ENCODE measurements at regions not wholly inside any gene's neighbourhood (a gene's known extent, or its start where the extent isn't known, plus 50 kb on each side); places are given as distances from the start of the nearest gene placed in this dataset.

DNA sequence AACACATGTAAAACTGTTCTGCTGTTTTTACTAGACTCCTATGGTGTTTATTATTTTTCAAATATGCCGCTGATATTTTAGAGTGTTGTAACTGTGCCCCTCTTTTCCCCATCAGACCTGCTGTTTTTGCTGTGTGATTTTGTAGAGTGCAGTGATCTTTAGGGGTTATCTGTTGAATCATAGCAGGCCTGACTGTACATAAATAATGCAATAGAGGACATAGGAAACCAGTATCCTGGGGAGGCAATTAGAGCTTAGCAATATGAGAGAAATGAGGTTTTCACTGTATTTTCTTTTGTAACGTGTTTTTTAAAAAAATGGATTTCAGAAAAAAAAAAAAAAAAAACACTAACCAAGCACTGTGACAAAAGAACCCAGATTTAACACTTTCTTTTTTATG, 662.2 kb downstream of the TOX3 start:
- Histone ChIP-seq H3K36me3 (ENCODE audit: control insufficient read depth, insufficient read depth, low read length) (no peaks in the 10 kb centered on the region), H3K9me3 (ENCODE audit: control insufficient read depth, insufficient read depth, low read length) (no peaks in the 10 kb centered on the region), H3K4me3 (ENCODE audit: low read depth, low read length) (no peak overlapping the region), H3K4me1 (ENCODE audit: control insufficient read depth, insufficient read depth, low read length) (peaks cover 1% of the 10 kb centered on the region), H3K27me3 (ENCODE audit: control insufficient read depth, insufficient read depth, low read length) (no peaks in the 10 kb centered on the region), H3K9ac (ENCODE audit: low read depth, low read length) (no peak overlapping the region)

DNA sequence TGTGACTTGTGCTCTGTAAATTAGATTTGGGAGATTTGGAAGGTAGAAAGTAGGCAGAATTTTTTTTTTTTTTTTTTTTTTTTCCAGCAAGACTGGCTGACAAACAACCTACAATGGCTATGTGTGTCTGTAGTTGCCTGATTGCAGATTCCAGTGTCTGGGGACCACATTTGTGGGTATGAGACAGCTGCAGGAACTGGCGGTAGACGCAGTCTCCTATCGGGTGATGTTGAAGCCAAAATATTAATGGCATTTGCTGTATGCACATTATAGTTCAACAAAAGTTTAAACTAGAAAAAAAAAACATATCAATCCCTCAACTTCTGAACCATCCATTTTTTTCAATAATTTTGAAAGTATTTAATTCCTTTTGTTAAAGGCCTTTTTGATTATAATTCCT, 665.2 kb downstream of the TOX3 start:
- H3K4me3 ChIP-seq (ENCODE audit: low read depth, low read length) = no peak overlapping the region
- H3K9me3 ChIP-seq (ENCODE audit: control insufficient read depth, insufficient read depth, low read length) = no peaks in the 10 kb centered on the region

DNA sequence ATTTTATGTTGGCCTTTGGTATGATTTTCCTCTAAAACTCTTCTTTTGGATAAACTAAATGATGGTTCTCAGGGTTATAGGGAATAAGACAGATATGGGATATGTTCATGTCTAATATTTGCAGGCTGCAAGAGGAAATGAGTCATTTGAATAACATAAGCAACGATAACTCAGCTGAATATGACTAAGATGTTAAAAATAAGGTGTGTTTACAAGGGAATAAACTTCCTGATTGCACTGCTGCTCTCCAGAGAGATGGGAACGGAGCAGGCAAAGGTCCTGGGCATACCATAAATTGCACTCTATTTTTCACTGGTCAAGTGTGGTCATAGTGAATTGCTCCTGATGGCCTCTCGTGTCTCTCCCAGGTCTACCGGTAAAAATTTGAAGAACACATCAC, 666.2 kb downstream of the TOX3 start:
- H3K4me1 ChIP-seq (ENCODE audit: control insufficient read depth, insufficient read depth, low read length) = peaks cover 4% of the 10 kb centered on the region
- H3K9ac ChIP-seq (ENCODE audit: low read depth, low read length) = no peak overlapping the region

More for the DNA sequence above, 665.2 kb downstream of the TOX3 start:
- H3K36me3 ChIP-seq (ENCODE audit: control insufficient read depth, insufficient read depth, low read length) = no peaks in the 10 kb centered on the region
- H3K9ac ChIP-seq (ENCODE audit: low read depth, low read length) = no peak overlapping the region
- peaks cover 4% of the 10 kb centered on the region for H3K4me1 ChIP-seq (ENCODE audit: control insufficient read depth, insufficient read depth, low read length)
- no peaks in the 10 kb centered on the region for H3K27me3 ChIP-seq (ENCODE audit: control insufficient read depth, insufficient read depth, low read length)

DNA sequence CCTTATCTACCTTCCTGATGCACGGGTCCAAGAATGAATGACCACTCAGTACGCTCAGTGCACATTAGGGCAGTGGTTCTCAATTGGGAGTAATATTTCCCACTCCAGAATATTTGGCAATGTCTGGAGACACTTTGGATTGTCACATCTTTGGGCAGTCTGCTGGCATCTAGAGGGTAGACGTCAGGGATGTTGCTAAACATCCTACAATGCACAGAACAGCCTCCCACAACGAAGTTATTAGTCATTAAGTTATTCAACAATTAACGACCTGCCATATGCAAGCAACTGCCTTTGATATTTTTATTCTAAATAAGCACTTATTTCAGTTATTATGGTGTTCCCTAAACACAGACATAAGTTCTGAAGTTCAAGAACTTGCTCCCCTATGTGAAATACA, 669.3 kb downstream of the TOX3 start:
- Histone ChIP-seq H3K9ac (ENCODE audit: low read depth, low read length) (no peak overlapping the region), H3K4me1 (ENCODE audit: control insufficient read depth, insufficient read depth, low read length) (peaks cover 4% of the 10 kb centered on the region), H3K27me3 (ENCODE audit: control insufficient read depth, insufficient read depth, low read length) (no peaks in the 10 kb centered on the region), H3K9me3 (ENCODE audit: control insufficient read depth, insufficient read depth, low read length) (no peaks in the 10 kb centered on the region), H3K36me3 (ENCODE audit: control insufficient read depth, insufficient read depth, low read length) (no peaks in the 10 kb centered on the region), H3K4me3 (ENCODE audit: low read depth, low read length) (no peak overlapping the region)

More for the DNA sequence above, 666.2 kb downstream of the TOX3 start:
- Histone ChIP-seq H3K36me3 (ENCODE audit: control insufficient read depth, insufficient read depth, low read length) (no peaks in the 10 kb centered on the region), H3K27me3 (ENCODE audit: control insufficient read depth, insufficient read depth, low read length) (no peaks in the 10 kb centered on the region), H3K4me3 (ENCODE audit: low read depth, low read length) (no peak overlapping the region), H3K9me3 (ENCODE audit: control insufficient read depth, insufficient read depth, low read length) (no peaks in the 10 kb centered on the region)

DNA sequence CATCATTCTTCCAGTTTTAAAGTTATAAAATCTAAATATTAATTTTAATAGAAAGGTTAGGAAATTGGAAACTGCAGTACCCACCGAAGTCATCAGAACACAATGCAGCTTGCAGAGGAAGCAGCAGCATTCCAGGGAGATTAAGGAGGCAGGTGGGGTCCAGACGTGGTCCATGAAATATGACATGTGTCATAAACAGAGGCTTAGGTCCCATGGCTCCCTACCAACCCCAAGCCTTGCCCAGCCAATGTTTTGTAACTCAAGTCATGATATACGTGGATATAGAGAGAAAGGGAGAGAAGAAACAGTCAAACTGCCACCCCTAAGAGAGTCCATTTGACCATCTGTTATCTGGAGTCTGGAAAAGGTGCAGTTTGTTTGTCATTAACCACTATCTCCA, 670.0 kb downstream of the TOX3 start:
- Histone ChIP-seq H3K9me3 (ENCODE audit: control insufficient read depth, insufficient read depth, low read length) (no peaks in the 10 kb centered on the region), H3K9ac (ENCODE audit: low read depth, low read length) (no peak overlapping the region), H3K4me3 (ENCODE audit: low read depth, low read length) (no peak overlapping the region), H3K36me3 (ENCODE audit: control insufficient read depth, insufficient read depth, low read length) (no peaks in the 10 kb centered on the region), H3K4me1 (ENCODE audit: control insufficient read depth, insufficient read depth, low read length) (peaks cover 4% of the 10 kb centered on the region), H3K27me3 (ENCODE audit: control insufficient read depth, insufficient read depth, low read length) (no peaks in the 10 kb centered on the region)

DNA sequence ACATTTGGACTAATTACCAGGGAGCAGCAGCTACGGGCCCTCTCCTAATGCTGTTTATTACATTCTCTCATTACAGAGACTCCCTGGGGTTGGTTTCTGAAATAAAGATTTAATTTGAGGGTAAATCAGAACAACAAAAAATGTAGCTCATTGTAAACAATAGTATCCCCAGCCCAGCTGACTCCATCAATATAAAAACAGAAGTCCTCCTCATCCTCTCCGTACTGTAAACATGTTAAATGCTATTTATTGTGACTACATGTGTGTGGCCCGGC, 670.4 kb downstream of the TOX3 start:
- H3K9ac ChIP-seq (ENCODE audit: low read depth, low read length) = no peak overlapping the region
- H3K36me3 ChIP-seq (ENCODE audit: control insufficient read depth, insufficient read depth, low read length) = no peaks in the 10 kb centered on the region
- H3K4me1 ChIP-seq (ENCODE audit: control insufficient read depth, insufficient read depth, low read length) = peaks cover 4% of the 10 kb centered on the region
- H3K27me3 ChIP-seq (ENCODE audit: control insufficient read depth, insufficient read depth, low read length) = no peaks in the 10 kb centered on the region
- no peak overlapping the region for H3K4me3 ChIP-seq (ENCODE audit: low read depth, low read length)
- no peaks in the 10 kb centered on the region for H3K9me3 ChIP-seq (ENCODE audit: control insufficient read depth, insufficient read depth, low read length)

DNA sequence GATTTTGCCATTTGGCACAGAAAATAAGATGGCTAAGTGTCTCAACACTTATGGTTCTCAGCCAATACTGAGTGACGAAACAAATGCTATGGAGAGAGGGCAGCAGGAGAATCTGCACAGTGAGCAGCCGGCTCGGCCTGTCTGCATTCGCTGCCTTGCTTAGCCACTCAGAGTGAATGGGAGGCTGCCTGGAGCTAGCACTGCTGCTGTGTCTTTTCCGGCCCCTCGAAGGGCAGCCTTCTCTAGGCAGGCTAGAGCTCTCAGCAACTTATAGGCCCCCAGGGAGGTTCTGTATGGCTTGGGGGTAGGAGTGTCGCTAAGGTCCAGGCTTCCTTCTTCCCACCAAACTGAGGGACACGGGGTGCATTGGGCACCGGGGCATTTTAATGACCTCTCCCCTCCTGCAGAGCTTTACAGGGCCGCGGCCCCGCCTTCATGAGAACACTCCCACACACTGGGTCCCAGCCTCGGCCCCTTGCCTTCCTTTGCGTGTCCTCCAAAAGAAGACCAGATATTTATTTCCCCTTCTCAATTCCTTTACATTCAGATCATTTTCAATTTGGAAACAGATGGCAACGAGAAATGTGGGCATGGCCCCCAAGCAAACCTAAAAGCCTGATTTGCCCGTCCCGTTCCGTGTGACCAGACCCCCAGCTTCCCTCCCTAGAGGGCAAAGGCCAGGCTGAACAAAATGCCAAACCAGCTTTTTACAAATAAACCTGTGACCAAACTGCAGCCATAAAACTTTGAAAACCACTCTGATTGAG, 670.9 kb downstream of the TOX3 start:
- no peaks in the 10 kb centered on the region for H3K9me3 ChIP-seq (ENCODE audit: control insufficient read depth, insufficient read depth, low read length)
- H3K9ac ChIP-seq (ENCODE audit: low read depth, low read length) = no peak overlapping the region
- no peaks in the 10 kb centered on the region for H3K36me3 ChIP-seq (ENCODE audit: control insufficient read depth, insufficient read depth, low read length)
- no peaks in the 10 kb centered on the region for H3K27me3 ChIP-seq (ENCODE audit: control insufficient read depth, insufficient read depth, low read length)
- no peak overlapping the region for H3K4me3 ChIP-seq (ENCODE audit: low read depth, low read length)
- peaks cover 4% of the 10 kb centered on the region for H3K4me1 ChIP-seq (ENCODE audit: control insufficient read depth, insufficient read depth, low read length)

DNA sequence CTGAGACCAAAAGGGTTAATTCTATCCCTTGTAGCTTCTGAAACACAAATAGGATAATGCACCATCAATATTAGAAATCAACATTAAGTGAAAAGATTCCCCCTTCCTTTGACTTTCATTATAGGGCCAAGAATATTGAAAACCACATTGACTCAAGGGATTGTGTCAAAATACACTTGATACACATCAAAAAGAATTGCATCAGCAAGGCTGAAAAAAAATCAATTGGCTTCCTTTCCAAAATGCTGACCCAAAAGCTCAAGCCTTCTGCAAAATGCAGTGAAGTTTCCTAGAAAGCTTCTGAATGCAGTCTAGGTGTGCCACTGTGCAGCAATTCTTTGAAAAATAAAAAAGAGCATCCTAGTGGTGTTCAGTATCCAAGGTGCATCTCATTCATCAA, 674.4 kb downstream of the TOX3 start:
- Histone ChIP-seq H3K4me1 (ENCODE audit: control insufficient read depth, insufficient read depth, low read length) (no peaks in the 10 kb centered on the region), H3K4me3 (ENCODE audit: low read depth, low read length) (no peak overlapping the region), H3K9me3 (ENCODE audit: control insufficient read depth, insufficient read depth, low read length) (no peaks in the 10 kb centered on the region), H3K9ac (ENCODE audit: low read depth, low read length) (no peak overlapping the region), H3K36me3 (ENCODE audit: control insufficient read depth, insufficient read depth, low read length) (no peaks in the 10 kb centered on the region), H3K27me3 (ENCODE audit: control insufficient read depth, insufficient read depth, low read length) (no peaks in the 10 kb centered on the region)

DNA sequence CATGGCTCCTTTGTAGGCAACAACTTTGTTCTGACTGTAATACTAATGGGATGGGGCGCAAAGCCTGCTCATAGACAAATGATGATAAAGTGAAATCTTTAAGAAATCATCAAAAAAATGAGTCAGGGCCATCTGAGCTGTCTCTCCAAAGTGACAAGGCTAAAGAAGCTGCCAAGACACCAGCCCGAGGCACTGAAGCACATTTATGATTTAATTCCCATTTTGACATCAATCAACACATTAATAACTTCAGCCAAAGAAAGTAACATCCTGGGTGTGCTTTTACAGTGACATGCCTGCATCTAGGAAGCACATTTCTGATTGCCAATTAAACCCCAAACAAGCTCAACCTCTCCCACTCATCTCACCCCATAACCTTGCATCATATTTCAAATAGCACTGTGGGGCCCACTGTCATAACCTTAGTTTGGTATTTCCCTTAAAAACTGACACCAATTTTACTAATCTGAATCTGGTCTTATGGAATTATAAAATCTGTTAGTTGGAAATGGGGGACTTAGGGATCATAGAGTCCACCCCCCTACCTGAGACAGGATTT, 676.6 kb downstream of the TOX3 start:
- no peak overlapping the region for H3K9ac ChIP-seq (ENCODE audit: low read depth, low read length)
- H3K27me3 ChIP-seq (ENCODE audit: control insufficient read depth, insufficient read depth, low read length) = no peaks in the 10 kb centered on the region
- no peaks in the 10 kb centered on the region for H3K4me1 ChIP-seq (ENCODE audit: control insufficient read depth, insufficient read depth, low read length)

DNA sequence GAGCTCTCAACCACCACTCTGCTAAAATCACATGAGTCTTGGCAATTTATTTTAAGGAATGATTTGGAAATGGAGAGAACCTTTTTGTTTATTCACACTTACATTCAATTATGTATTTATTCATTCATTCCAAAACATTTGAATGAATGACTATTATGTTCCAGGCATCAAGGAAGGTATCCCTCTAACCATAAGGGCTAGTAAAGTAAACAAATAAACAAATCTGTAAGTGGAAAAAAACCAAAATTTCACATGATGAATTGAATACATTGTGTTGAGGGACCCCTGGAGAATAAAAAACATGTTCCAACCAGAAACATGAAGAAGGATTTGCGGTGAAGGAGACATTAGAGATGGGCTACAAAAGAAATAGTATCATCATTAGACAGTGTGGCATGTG, 677.8 kb downstream of the TOX3 start:
- Histone ChIP-seq H3K4me3 (ENCODE audit: low read depth, low read length) (no peak overlapping the region), H3K9ac (ENCODE audit: low read depth, low read length) (no peak overlapping the region), H3K27me3 (ENCODE audit: control insufficient read depth, insufficient read depth, low read length) (no peaks in the 10 kb centered on the region), H3K36me3 (ENCODE audit: control insufficient read depth, insufficient read depth, low read length) (no peaks in the 10 kb centered on the region), H3K9me3 (ENCODE audit: control insufficient read depth, insufficient read depth, low read length) (no peaks in the 10 kb centered on the region), H3K4me1 (ENCODE audit: control insufficient read depth, insufficient read depth, low read length) (no peaks in the 10 kb centered on the region)

More for the DNA sequence above, 676.6 kb downstream of the TOX3 start:
- H3K36me3 ChIP-seq (ENCODE audit: control insufficient read depth, insufficient read depth, low read length) = no peaks in the 10 kb centered on the region
- no peak overlapping the region for H3K4me3 ChIP-seq (ENCODE audit: low read depth, low read length)
- H3K9me3 ChIP-seq (ENCODE audit: control insufficient read depth, insufficient read depth, low read length) = no peaks in the 10 kb centered on the region

DNA sequence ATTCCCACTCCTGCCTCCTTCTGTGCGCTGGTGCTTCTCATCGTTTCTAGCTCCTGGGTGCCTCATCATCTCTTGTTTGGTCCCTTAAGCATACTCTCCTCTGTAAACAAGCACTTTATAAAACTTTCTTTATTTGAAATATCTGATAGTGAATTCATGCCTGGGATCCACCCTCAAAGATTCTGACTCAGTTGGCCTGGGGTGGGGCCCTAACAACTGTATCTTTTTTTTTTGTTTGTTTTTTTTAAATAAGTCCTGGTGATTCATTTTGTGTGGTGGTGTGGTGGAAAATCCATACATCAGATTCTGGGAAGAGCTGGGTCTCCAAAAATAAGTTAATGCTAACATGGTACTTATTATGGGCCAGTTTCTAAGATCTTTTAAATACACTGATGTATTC, 678.3 kb downstream of the TOX3 start:
- no peak overlapping the region for H3K4me3 ChIP-seq (ENCODE audit: low read depth, low read length)
- no peak overlapping the region for H3K9ac ChIP-seq (ENCODE audit: low read depth, low read length)
- no peaks in the 10 kb centered on the region for H3K9me3 ChIP-seq (ENCODE audit: control insufficient read depth, insufficient read depth, low read length)
- H3K36me3 ChIP-seq (ENCODE audit: control insufficient read depth, insufficient read depth, low read length) = no peaks in the 10 kb centered on the region
- H3K27me3 ChIP-seq (ENCODE audit: control insufficient read depth, insufficient read depth, low read length) = no peaks in the 10 kb centered on the region
- H3K4me1 ChIP-seq (ENCODE audit: control insufficient read depth, insufficient read depth, low read length) = no peaks in the 10 kb centered on the region

DNA sequence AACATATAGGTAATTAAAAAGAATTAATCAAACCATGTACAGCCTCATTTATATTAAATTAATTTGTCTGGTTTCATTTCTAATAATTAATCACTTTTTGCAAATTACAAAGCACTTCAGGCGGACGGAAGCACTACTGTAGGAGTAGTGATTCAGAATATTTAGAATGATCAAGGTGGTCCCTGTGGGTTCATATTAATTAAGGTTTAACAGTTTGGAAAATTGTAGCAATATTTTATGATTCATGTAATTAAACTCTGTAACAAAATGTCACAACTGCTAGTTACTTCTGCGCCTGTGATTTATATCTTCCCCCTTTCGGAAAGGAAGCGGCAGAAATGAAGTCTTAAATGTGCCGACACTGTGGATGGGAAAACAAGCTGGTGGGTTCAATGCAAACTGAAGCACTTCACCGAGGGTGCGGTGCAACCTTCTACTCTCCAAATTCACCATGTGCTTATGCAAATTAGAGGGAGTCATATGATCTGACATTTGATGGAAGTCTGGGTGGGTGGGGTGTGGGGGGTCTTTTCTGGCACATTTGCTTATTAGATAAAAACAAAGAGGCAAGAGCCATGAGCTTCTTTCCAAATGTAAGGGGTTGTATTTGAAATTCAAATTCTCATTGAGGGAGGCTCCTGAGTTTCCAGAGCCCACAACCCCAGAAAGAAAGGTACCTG, 679.4 kb downstream of the TOX3 start:
- H3K36me3 ChIP-seq (ENCODE audit: control insufficient read depth, insufficient read depth, low read length) = no peaks in the 10 kb centered on the region
- no peak overlapping the region for H3K9ac ChIP-seq (ENCODE audit: low read depth, low read length)
- no peaks in the 10 kb centered on the region for H3K9me3 ChIP-seq (ENCODE audit: control insufficient read depth, insufficient read depth, low read length)
- H3K4me1 ChIP-seq (ENCODE audit: control insufficient read depth, insufficient read depth, low read length) = no peaks in the 10 kb centered on the region
- H3K4me3 ChIP-seq (ENCODE audit: low read depth, low read length) = no peak overlapping the region
- H3K27me3 ChIP-seq (ENCODE audit: control insufficient read depth, insufficient read depth, low read length) = no peaks in the 10 kb centered on the region

Data from iPS-15b (cell line).